ENCODE measurements at regions not wholly inside any gene's neighbourhood (a gene's known extent, or its start where the extent isn't known, plus 50 kb on each side); places are given as distances from the start of the nearest gene placed in this dataset.
"Not testable (repeated sequence)": the region's sequence is repeated elsewhere in the genome, so short reads cannot be mapped to it uniquely, and the experiment has no call there.

DNA sequence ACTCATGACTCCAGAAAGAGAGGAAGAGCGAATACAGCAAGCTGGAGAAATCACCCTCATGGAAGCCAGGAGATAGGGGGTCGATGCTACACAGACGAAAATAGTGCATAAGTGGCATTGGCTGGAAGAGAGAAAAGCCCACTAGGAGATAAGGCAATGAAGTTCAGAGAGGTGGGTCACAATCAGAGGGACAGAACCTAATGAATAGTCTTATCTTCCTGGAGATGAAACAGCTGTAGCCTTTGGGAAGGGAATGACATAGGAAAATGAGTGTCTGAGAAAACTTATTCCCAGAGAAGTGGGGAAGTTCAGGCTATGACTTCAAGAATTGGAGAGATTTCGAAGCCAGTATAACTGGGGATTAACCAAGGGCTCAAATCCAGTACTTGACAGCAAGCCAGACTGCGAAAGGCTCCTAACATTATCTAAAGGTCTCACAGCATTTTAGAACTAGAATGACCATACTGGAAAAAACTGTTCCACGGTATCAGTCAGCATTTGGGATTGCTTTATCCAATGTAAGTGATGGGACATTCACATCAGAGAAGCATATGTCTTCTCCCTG, 211.1 kb downstream of the ZNF365 start:
- DNase-seq (ENCODE audit: low spot score), result peak; percentile 77

DNA sequence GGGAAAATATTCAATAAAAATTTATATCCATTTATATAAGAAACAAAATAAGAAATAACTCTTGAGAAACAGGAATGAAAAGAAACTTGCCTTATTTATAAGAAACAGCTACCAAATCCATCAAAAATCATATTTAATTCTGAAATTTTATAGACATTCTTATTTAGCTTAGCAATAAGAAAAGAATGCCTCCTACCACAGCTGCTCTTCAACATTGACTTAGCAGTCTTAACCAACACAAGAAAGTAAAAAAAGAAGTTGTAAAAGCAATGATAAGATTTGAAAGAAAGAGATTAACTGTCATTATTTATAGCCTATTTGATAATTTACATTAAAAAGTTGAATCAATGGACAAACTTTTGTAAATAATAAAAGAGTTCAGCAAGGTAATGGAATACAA, 212.8 kb downstream of the ZNF365 start:
- DNase-seq (ENCODE audit: low spot score), result no peak

DNA sequence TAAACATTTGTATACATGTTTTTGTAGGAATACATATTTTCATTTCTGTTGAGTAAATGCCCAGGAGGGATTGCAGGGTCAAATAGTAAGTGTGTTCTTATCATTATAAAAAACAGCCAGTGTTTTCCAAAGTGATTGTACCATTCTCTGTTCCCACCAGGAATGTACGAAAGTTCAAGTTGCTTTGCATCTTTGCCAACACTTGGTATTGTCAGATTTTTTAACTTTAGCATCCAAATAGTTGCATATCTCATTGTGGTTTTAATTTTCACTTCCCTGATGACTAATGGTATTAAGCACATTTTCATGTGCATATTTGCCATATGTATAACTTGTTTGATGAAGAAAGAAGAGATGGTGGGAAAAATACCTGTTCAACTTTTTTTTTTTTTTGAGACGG, 213.9 kb downstream of the ZNF365 start:
- DNase-seq (ENCODE audit: low spot score), result no peak

DNA sequence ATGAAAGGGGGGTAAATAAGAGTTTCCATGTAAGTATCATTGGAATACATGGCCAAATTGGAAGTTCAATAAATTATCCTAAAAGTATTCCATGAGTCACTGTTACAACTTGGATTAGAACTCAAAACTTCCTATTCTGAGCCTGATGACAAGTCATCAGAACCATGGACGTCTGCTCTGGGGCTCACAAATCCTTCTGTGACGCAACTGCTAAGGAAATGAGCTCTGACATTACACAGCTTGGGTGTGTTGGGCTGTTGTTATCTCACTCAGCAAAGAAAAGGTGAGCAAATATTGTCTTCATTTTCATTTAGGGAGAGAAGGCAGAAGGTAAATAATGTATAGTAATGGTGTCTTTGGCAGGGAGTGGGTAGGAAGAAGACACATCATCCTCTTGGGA, 214.8 kb upstream of the ADO start:
- DNase-seq (ENCODE audit: low spot score), result no peak

DNA sequence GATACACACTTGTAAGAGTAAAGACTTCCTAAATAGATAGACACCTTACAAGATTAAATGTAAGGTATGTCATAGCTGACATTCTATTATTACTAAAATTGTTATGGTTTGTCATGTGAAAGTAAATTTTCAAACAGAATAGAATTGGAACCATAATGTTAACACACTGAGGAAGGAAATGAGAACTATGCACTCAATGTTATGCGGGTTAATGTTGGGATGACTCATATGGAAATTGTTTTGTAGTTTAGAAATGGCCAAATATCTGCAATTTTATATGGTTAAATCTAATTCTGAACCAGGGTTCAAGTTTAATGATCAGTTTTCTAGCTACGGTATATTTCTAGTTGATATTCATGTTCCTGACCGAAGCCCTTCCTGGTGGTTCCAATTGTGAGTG, 214.2 kb upstream of the ADO start:
- no peak for DNase-seq (ENCODE audit: low spot score)

DNA sequence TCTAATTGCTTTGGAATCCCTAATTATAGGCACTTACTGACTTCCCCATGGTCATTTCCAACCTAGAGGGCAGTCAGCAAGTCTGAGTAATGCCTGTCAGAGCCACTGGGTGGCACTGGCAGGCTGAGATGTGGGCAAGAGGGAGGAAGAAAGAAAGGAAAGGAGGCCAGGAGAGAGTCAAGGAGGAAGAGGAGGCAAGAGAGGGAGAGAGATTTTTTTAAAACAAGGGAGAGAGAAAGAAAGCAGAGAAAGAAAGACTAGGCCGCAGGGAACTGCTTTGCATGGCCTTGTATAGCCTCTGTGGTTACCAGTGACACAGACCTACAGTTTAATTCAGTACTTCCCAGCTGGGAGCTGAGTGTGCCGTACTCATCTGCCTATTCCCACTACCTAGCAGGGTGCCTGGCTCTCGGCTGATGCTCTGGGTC, 210.4 kb upstream of the ADO start:
- peak; percentile 73 for DNase-seq (ENCODE audit: low spot score)

DNA sequence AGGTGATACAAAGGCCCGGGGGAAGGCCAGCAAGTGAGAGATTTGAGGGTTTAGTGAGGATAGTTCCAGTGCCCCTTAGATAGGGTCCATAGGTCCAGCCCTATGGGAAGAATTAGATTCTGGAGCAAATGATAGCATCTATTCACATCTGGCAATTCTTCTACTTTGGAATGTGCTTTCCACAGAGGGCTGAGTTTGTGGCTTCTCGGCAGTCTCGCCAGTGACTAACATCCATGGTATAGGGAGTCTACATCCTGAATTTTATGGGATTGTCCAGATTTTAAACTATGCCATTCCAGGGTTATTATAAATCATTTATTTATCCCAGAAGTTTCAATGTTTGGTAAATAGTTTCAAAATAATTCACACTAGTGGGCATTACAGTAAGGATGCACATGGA, 207.3 kb upstream of the ADO start:
- DNase-seq (ENCODE audit: low spot score), result no peak

DNA sequence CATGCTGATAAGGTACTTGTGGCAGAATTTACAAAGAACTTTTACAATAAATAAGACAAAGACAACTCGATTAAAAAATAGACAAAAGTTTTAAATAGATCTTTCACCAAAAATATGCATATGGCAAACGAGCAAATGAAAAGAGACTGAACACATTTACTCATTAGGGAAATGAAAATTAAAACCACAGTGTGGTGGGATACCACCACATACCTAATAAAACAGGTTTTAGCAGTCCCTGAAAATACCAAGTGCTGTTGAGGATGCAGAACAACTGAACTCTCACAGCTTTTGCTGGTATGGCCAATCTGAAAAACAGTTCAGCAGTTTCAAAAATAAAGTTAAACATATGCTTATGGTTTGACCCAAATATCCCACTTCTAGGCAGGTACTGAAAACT, 205.4 kb upstream of the ADO start:
- DNase-seq (ENCODE audit: low spot score), result no peak

DNA sequence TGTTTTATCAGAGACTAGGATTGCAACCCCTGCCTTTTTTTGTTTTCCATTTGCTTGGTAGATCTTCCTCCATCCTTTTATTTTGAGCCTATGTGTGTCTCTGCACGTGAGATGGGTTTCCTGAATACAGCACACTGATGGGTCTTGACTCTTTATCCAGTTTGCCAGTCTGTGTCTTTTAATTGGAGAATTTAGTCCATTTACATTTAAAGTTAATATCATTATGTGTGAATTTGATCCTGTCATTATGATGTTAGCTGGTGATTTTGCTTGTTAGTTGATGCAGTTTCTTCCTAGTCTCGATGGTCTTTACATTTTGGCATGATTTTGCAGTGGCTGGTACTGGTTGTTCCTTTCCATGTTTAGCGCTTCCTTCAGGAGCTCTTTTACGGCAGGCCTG, 198.0 kb upstream of the ADO start:
- not testable (repeated sequence) for DNase-seq (ENCODE audit: low spot score)

DNA sequence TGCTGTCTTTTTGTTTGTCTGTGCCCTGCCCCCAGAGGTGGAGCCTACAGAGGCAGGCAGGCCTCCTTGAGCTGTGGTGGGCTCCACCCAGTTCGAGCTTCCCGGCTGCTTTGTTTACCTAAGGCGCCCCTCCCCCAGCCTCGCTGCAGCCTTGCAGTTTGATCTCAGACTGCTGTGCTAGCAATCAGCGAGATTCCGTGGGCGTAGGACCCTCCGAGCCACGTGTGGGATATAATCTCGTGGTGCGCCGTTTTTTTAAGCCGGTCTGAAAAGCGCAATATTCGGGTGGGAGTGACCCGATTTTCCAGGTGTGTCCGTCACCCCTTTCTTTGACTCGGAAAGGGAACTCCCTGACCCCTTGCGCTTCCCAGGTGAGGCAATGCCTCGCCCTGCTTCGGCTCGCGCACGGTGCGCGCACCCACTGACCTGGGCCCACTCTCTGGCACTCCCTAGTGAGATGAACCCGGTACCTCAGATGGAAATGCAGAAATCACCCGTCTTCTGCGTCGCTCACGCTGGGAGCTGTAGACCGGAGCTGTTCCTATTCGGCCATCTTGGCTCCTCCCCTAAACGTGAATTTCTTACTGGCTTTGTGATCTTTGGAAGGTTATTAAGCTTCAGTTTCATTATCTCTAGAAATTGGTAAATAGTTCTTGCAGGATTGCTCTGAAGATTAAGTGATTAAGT, 196.2 kb upstream of the ADO start:
- not testable (repeated sequence) for DNase-seq (ENCODE audit: low spot score)

DNA sequence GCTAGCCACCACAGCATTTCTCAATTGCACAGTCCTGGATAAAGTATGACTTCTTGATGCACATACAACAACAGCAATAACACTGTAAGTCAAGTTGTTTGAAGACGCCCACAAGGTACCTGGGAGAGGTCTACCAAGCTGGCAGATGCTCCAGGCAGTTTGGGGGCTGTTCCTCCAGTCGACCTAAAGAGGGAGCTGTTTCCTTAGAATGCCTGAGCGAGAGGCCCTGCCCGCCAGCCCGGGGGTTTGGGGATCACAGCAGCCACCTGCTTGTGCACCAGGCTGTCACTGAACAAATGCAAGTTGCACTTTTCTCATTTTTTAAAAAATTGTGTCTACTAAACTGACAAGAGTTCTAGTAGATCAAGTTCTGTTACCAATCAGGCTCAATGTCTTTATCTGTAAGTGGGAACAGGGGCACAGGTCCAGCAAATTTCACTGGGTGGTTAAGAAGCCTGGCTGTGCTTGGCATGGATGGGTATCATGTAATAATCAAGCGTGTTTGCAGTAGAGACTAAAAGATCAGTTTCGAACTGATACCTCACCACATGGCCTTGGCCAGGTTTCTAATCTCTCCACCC, 193.8 kb upstream of the ADO start:
- peak; percentile 35 for DNase-seq (ENCODE audit: low spot score)

DNA sequence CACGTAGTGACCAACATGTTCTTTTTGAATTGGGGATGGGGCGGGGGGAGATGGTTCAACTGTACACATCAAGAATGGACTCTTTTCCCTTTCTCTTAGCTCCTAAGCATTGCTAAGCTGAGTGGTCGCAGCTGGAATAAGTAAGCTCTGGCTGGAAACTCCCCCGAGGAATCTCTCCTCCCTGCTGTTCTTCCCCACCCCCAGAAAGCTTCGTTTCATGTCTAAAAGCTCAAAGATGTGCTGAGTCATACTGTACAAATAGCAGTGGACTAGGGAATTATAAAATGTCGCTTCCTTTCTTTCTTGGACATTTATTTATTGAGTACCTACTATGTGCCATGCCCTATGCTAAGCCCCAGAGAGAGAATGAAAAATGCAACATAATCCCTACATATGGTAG, 191.1 kb upstream of the ADO start:
- DNase-seq (ENCODE audit: low spot score), result peak; percentile 19

DNA sequence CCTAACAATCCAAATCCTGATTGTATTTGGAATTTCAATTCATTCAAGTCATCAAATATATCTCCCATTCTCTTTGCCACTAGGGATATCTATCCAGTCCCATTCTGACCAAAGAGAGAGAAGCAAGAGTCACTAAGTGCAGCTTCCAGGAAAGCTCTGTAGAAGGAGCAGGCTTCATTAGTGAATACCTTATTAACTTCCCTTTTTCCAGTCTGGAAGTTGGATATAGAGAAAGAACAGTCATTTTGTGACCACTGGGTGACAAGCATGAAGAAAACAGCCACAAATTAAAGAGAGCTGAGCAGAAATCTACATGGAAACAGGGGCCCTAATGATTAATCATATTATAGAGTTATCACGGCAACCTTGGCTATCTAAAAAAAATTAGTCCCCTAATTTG, 190.7 kb upstream of the ADO start:
- no peak for DNase-seq (ENCODE audit: low spot score)

DNA sequence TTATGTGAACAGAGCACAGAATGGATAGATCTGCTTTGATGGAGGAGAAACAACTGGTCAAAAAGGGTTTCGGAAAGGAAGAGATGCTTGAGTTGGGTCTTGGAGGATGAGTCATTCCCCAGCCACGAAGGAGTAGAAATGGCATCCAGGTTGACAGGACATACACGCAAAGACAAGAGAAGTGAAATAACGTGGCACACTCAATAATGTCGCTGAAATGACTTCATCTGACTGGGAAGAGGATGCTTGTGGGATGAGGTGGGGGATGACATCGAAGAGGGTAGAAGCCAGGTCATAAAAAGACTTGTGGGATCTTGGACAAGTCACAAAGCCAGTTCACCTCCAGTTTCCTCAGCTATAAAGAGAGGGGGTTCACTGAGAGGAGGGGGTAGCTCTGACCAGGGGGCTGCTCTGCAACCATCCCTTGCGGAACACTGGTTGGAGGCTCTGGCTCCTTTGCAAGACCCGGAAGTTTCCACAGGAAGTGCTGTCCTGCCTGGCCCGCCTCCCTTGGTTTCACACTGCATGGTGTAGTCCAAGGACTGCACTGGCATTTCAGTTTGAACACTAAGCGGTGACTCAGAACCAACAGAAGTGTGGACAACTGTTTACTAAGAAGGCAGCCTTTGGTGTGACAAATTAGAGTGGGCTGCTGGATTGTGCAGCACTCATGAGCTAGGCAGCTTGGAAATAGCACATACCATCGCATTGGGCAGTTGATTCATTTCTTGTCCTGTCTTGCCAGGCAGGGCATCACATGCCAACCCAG, 189.9 kb upstream of the ADO start:
- no peak for DNase-seq (ENCODE audit: low spot score)

DNA sequence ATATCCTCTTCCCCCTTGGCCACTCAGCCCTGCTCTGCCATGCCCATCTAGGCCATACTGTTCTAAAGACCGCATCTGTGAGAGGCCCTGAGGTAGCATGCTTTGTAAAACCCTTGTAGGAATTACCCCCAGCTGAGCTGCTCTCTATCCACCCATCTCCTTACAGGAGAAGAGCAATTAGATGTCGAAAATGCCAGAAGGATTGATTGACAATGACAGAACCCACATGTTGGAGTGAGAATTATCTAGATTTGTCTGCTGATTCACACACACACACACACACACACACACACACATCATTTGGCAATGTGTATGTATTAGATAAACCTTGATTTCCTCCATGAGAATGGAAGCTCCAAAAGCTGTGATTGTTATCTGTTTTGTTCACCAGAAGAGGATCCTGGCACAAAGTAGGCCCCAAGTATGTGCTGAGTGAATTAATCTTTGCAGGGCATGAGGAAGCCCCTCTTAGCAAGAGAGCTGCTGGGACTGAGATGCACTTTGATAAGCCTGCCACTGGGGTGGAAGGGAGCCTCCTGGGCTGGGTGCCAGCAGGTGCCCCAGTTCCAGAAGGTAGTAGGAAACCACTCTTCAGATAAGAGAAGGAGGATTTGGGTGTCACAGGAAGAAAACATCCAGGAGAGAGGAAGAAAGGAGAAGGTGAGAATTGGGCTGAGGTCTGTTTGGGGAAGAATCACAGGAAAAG, 187.5 kb upstream of the ADO start:
- no peak for DNase-seq (ENCODE audit: low spot score)

DNA sequence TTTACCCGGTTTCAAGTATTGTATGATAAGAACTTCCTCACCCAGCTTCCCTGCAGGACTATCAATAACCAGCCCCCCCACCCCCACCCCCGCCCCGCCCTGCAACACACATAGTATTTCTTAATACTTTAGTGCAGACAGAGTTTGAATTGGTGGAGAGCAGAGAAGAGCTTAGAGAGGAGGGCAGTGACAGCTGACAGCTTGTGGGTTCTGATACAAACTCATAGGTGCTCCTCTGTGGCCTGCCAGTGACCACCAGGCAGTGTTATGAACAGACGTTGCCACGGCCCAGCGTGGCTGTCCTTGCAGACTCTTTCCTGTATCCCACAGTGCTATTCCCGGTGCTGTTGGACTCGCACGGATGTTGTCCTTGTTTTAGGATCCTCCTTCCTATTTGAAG, 186.9 kb upstream of the ADO start:
- no peak for DNase-seq (ENCODE audit: low spot score)

DNA sequence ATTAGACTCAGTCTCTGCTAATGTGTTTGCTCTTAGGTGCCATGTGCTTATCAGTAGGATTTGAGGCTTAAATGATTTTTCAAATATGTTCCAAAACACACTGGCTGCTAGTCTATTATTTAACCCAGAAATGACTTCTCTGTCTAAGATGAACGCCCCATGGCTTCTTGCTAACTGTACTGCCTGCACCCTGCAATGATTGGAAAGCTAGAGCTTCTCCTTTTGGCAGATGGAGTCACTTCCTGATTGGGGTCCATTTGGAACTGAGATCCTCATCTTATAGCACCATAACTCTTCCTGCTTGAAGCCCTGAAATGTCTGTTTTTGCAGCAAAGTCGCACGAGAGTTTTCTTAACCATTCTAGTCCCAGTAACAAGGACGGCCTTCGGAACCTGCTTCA, 186.5 kb upstream of the ADO start:
- DNase-seq (ENCODE audit: low spot score), result no peak

DNA sequence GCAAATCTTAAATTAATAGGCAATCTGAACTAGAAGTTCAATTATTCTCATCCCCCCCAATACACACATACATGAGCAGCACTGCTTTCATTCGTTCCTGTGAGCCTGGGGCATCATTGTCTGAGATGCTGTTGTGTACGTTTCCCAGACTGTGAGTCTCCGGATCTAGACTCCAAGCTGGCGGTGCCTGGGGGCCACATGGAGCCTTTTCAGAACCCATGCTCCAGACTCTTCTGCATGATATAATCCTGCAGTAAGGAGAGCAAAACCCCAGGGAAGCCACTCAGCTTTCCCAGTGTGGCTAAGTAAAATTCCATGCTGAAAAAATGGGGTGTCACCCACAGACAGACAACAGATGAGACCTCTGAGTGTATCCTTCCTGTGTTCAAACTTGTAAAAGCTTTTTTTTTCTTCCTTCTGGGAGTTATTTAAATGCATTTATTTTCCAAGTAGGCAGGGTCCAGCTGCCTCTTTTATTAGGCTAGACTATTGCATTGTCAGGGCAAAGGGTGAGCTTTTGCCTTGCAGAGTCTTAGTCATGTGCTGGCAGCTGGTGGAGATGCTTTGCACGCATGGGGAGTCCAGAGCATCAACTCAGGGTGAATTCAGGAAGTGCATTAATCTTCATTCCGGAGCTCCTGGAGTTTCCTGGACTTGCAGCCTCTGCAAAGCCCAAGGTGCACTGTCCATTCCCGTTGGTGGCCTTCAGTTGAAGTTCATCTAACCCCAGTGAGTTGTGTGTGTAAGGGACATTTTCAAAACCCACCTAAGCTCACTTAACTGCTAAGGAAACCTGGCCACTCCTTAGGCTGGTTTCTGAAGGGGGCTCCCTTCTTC, 185.7 kb upstream of the ADO start:
- peak; percentile 45 for DNase-seq (ENCODE audit: low spot score)

DNA sequence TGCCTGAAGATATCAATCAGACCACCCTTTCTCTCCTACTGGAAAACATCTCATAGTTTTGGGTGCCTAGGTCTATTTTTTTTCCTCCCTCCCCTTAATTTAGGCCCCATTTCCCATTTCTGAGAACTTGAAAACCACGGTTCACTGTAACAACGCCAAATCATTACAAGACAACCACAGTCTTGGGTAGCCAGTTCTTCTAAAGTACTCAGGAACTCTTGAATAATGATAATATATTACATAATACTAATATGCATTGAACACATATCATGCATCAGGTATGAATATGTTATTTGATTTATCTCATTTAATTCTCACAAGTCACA, 185.1 kb upstream of the ADO start:
- no peak for DNase-seq (ENCODE audit: low spot score)

DNA sequence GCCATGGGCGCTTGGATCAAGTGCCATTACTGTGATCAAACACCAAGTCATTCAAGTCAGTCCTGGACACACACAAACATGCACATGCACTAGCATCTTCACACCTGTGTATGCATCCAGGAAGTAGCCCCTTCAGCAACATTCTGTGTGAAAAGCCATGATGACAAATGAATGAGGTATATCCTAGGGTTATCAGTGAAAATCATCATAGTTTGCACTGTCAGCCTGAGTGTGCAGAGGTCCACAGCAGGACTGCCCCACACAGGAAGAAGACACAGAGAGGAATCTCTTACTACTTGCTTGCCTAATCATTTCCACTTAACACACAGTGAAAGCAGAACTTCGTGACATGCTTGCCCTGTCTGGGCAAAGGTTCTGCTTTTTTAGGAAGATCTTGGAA, 184.0 kb upstream of the ADO start:
- peak; percentile 45 for DNase-seq (ENCODE audit: low spot score)

DNA sequence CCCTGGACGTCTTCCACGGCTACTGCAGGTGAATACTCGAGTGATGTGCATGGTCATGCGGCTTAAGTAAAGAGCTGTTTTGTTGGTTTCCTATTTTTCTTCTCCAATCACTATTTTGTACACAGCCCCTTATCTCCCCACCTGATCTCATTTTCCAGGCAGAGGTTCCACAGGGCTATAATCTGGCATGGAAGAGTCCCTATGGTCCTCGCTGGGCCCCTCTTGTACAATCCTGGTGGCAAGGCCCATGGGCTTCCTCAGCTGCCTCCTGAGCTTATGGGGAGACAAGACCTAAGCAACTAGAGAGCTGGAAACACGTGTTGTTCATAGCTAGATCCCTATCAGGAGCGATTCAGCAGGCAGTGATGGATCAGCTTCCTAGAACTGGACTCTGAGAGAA, 181.3 kb upstream of the ADO start:
- no peak for DNase-seq (ENCODE audit: low spot score)

Measured in umbilical cord (tissue), 1 donor.